Activated T-cell treated with anti-CD3 and anti-CD28 coated beads, Interleukin-2, amount 50 U/mL, for 24 hours (primary cell): ENCODE measurements at regions not wholly inside any gene's neighbourhood (a gene's known extent, or its start where the extent isn't known, plus 50 kb on each side); places are given as distances from the start of the nearest gene placed in this dataset.

Experiments
- DNase-seq: peaks from one replicate; pipeline ENCODE4 v3.0.0-alpha.2; 2020
- H3K27ac Mint-ChIP-seq: 2 replicates; pipeline ENCODE4 v1.8.0; 2020; ENCODE audit warnings: mild to moderate bottlenecking, mixed read lengths
- H3K27me3 Mint-ChIP-seq: 2 replicates; pipeline ENCODE4 v1.8.0; 2020; ENCODE audit warnings: mixed read lengths
- H3K36me3 Mint-ChIP-seq: 2 replicates; pipeline ENCODE4 v1.8.0; 2020; ENCODE audit warnings: low read depth, mixed read lengths
- H3K4me1 Mint-ChIP-seq: 2 replicates; pipeline ENCODE4 v1.8.0; 2020; ENCODE audit warnings: low read depth, mixed read lengths
- H3K4me3 Mint-ChIP-seq: 2 replicates; pipeline ENCODE4 v1.8.0; 2020; ENCODE audit warnings: mild to moderate bottlenecking, moderate library complexity, mixed read lengths
- H3K9me3 Mint-ChIP-seq: 2 replicates; pipeline ENCODE4 v1.8.0; 2020; ENCODE audit warnings: mixed read lengths

DNA sequence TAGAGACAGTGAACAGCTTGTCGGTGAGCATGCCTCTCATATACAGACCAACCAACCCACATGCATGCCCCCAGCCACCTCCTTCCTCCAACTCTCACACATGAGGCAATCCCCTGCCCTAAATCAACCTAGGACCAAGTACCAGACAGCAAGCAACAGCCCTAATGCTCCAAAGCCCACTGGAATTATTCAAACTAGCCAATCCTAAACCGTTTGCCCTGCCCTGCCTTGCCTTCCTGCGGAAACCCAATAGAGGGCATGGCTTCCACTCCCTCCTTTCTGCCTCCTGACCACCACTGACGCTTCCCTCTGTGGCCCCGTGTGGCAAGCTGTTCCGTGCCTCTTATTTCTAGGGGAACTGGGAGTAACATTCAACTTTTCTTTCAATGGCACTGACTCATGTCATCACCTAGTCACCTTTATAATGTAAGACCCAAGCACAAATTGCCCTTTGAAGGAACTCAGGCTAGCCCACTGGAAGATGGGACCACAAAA is 129.3 kb upstream of the GJB5 start:
- H3K27me3 Mint-ChIP-seq, result peaks cover 26% of the 10 kb centered on the region
- no peak for DNase-seq
- no peaks in the 10 kb centered on the region for H3K36me3 Mint-ChIP-seq
- no peaks in the 10 kb centered on the region for H3K4me1 Mint-ChIP-seq
- no peak overlapping the region for H3K27ac Mint-ChIP-seq
- H3K4me3 Mint-ChIP-seq, result no peak overlapping the region
- no peaks in the 10 kb centered on the region for H3K9me3 Mint-ChIP-seq

DNA sequence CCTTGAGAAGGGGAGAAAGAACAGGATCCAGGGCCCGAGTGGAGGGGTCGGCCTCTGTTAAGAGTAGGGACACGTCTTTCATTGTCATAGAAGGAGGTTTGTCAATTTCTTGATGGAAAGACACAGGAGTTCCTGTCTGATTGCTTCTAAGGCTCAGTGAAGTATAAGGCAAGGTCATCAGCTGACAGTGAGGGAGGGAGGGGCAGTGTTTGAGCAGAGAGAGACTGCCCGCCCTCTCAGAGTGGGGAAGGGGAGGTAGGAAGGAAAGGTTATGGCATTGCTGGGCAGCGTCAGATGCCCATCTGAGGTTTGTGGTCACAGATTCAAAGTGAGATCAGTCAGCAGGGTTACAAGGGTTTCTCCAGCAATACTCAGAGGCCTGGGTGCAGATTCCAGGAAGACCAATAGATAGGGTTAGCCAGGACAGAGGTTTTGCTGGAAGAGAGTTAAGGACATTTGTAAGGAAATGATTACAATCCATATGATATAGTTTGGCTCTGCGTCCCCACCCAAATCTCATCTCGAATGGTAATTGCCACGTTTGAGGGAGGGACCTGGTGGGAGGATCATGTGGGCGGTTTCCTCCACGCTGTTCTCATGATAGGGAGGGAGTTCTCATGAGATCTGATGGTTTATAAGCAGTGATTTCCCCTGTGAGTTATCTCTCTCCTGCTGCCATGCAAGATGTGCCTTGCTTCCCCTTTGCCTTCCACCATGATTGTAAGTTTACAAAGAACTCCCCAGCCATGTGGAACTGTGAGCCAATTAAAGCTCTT is 127.2 kb upstream of the GJB5 start:
- no peak overlapping the region for H3K27ac Mint-ChIP-seq
- no peak for DNase-seq

DNA sequence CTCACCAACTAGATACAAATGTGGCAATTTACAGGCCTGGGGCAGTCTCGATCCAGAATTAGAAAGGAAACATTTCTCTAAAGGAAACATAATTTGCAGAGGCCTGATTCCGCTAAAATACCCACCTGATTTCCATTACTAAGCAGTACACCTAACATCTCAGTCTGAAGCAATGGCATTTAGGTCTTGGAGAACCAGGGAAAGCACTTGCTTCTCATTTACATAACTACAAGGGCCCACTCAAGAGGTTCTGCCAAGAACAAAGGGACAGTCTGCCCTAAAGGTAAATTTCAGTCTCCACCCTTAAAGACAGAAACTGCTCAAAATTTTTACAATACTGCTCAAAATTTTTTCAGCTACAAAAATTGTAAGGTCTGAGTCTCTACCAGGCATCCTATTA is 123.7 kb upstream of the GJB5 start:
- no peak for DNase-seq
- Mint-ChIP-seq H3K36me3 (no peaks in the 10 kb centered on the region), H3K9me3 (no peaks in the 10 kb centered on the region), H3K27me3 (peaks cover 2% of the 10 kb centered on the region), H3K4me3 (no peak overlapping the region), H3K4me1 (no peaks in the 10 kb centered on the region), H3K27ac (no peak overlapping the region)

More for the DNA sequence above, 127.2 kb upstream of the GJB5 start:
- H3K9me3 Mint-ChIP-seq, result no peaks in the 10 kb centered on the region
- peaks cover 21% of the 10 kb centered on the region for H3K27me3 Mint-ChIP-seq
- no peaks in the 10 kb centered on the region for H3K4me1 Mint-ChIP-seq
- no peak overlapping the region for H3K4me3 Mint-ChIP-seq
- H3K36me3 Mint-ChIP-seq, result no peaks in the 10 kb centered on the region

DNA sequence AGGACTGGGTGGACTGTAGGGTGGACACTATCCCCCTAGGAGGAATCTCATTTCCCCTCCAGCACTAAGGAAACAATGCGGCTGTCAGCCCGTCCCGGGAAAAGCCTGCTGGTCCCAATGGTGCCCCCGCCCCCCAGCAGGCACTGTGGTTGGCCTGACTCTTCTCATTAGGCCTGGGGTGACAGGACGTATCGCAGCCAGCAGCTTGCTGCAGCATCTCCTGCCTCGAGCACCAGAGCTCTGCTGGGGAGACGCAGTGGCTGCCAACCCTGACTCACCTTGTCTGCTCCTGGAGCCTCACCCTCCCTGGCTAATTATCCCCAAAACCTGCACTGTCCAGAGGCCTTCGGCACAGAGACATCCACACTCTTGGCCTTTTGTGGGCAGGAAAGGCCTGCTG is 115.1 kb upstream of the GJB5 start:
- Mint-ChIP-seq H3K27ac (no peak overlapping the region), H3K9me3 (no peaks in the 10 kb centered on the region), H3K36me3 (no peaks in the 10 kb centered on the region), H3K4me1 (no peaks in the 10 kb centered on the region), H3K27me3 (peaks cover 31% of the 10 kb centered on the region), H3K4me3 (no peak overlapping the region)
- DNase-seq, result no peak

DNA sequence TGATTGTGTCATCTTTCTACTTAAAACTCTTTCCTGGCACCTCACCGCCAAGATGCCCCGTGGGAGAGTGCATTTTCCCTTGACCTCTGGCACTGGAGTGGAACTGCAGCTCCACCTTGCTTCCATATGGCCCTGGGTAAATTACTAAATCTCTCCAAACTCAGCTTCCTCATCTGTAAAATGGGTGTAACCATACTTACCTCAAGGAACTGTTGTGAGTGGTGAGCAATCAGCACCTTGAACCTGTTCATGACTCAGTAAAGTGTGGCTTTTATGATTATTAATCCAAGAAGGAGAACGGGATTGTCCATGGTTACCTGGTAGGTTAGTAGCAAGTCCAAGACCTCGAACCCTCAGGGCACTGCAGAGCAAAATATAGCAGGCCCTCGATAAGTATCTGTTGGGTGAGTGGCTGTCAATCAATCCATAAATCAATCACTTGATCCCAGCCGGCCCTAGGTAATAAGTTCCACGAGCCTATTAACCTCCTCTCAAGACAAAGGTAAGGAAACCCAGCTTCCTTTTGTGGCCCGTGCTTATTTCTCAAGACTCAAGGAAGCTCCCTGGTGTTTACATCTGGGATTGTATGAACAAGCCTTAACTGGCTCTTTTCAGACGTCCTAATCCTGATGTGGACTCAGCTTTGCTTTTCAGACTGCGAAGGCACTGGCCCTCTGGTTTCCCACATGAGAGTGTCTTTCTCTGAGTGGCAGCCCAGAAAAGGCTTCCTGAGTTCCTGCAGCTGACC is 114.0 kb upstream of the GJB5 start:
- Mint-ChIP-seq H3K9me3 (no peaks in the 10 kb centered on the region), H3K4me3 (no peak overlapping the region), H3K4me1 (no peaks in the 10 kb centered on the region), H3K27me3 (peaks cover 43% of the 10 kb centered on the region), H3K36me3 (no peaks in the 10 kb centered on the region), H3K27ac (no peak overlapping the region)
- DNase-seq, result no peak

DNA sequence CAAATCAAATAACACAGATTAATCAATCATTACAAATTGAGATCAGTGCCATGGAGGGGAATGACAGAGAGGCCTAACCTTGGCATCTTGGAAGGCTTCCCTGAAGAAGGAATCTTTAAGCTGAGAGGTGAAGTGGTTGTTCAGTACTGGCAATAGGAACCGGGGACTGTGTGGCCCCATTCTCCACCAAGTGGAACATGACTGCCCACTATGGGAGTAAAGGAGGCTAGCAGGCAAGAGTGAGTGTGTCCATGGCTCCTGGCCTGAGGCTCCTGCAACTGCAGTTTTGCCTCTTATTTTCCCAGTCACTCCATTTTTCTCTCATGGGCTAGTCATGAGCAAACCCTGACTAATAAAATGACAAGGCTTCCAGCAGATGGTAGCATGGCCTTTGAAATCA is 112.2 kb upstream of the GJB5 start:
- H3K9me3 Mint-ChIP-seq, result no peaks in the 10 kb centered on the region

DNA sequence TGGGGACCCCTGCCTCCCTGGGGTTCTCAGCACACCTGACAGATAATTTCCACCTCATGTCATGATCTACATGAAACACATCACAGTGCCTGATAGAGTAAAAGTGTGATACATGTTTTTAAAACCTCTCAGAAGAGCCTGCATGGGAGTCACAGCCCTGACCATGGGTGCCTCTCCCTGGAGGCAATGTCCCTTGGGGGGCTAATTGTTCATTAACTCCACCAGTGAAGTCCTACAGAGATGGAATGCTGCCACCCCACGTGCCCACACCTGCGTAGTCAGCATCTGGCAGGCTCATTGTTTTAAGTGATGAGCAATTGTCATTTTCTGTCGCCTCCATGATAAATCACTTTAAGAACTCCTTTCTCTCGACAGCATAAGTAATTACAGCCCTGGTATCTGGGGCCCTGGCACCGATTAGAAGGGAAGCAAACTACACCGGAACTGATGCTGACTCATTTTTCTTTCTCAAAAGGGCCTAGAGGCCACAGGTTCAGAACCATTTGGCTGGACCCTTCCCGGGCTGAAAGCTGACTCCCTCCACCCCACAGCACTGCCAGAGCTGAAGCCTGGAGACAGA is 109.6 kb upstream of the GJB5 start:
- H3K4me1 Mint-ChIP-seq, result no peaks in the 10 kb centered on the region
- H3K9me3 Mint-ChIP-seq, result no peaks in the 10 kb centered on the region
- H3K4me3 Mint-ChIP-seq, result no peak overlapping the region
- H3K36me3 Mint-ChIP-seq, result no peaks in the 10 kb centered on the region
- peaks cover 46% of the 10 kb centered on the region for H3K27me3 Mint-ChIP-seq
- no peak for DNase-seq
- no peak overlapping the region for H3K27ac Mint-ChIP-seq

More for the DNA sequence above, 112.2 kb upstream of the GJB5 start:
- Mint-ChIP-seq H3K4me1 (no peaks in the 10 kb centered on the region), H3K4me3 (no peak overlapping the region), H3K36me3 (no peaks in the 10 kb centered on the region), H3K27ac (no peak overlapping the region), H3K27me3 (peaks cover 45% of the 10 kb centered on the region)
- DNase-seq, result no peak

DNA sequence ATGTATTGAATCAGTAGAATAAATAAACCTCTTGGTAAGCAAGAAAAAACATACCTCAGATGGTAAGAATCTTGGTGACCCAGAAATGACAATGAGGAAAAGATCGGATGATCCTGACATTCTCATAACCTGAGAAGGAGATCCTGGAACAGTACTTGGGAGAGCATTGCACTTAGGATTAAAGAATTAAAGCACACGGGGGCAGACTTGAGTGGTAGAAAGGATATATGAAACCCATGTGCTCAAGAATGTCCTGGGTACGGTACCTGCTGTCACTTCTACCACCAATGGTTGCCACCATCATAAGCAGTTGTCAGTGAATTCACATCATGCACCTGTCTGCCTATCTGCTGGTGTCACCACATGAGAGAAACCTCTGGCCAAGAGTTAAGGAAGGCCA is 108.9 kb upstream of the GJB5 start:
- DNase-seq, result no peak
- H3K27me3 Mint-ChIP-seq, result peaks cover 46% of the 10 kb centered on the region
- no peak overlapping the region for H3K27ac Mint-ChIP-seq
- no peak overlapping the region for H3K4me3 Mint-ChIP-seq
- no peaks in the 10 kb centered on the region for H3K9me3 Mint-ChIP-seq
- no peaks in the 10 kb centered on the region for H3K4me1 Mint-ChIP-seq
- H3K36me3 Mint-ChIP-seq, result no peaks in the 10 kb centered on the region

DNA sequence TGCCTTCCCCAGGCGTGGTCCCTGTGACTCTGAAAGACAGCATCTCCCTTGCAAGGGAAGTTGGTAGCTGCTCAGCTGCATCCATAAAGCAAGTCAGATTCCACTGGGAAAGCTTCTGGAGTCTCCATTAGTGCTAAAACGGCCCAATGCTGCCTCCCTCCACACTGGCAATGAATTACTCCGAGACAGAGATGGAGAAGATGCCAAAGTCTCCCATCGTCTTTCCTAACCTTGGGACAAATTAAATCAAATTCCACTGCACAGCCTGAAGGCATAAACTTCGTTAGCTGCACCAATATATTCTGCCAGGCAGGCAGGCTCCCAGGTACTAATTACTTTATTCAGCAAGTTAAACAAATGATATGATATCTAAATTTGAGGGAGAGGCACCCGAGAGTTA is 106.3 kb upstream of the GJB5 start:
- Mint-ChIP-seq H3K27ac (no peak overlapping the region), H3K4me1 (no peaks in the 10 kb centered on the region), H3K4me3 (no peak overlapping the region), H3K36me3 (no peaks in the 10 kb centered on the region), H3K27me3 (peaks cover 51% of the 10 kb centered on the region), H3K9me3 (no peaks in the 10 kb centered on the region)
- no peak for DNase-seq

DNA sequence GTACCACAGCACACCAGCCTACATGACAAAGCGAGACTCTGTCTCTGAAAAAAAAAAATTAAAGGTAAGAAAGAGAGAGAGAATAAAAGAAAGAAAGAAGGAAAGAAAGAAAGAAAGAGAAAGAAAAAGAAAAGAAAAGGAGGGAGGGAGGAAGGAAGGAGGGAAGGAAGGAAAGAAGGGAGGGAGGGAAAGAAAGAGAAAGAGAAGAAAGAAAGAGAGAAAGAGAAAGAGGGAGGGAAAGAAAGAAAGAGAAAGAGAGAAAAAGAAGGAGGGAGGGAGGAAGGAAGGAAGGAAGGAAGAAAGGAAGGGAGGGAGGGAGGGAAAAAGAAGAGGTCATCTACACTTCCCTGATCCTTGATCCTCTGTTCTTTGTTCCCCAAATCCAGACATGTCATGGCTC is 104.8 kb upstream of the GJB5 start:
- Mint-ChIP-seq H3K36me3 (no peaks in the 10 kb centered on the region), H3K4me1 (no peaks in the 10 kb centered on the region), H3K27ac (no peak overlapping the region), H3K4me3 (no peak overlapping the region), H3K27me3 (peaks cover 44% of the 10 kb centered on the region), H3K9me3 (no peaks in the 10 kb centered on the region)
- DNase-seq, result no peak

DNA sequence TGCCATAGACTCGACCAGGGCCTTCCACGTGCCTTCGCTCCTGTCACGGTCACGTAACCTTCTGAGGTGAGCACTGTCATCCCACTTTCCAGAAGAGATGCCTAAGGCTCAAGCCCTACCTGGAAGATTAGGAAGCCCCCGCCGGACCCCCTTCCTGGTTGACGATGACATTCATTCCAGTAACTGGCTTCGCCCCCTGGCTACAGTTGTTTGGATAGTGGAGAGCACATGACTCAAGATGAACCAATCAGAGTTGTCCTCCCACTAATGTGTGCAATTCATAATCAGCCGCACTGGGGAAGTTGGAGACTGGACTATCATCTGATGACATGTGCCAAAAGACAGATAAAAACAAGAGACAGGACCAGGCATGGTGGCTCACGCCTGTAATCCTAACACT is 104.0 kb upstream of the GJB5 start:
- peaks cover 39% of the 10 kb centered on the region for H3K27me3 Mint-ChIP-seq
- H3K36me3 Mint-ChIP-seq, result no peaks in the 10 kb centered on the region
- H3K27ac Mint-ChIP-seq, result no peak overlapping the region
- DNase-seq, result no peak
- no peaks in the 10 kb centered on the region for H3K9me3 Mint-ChIP-seq
- no peaks in the 10 kb centered on the region for H3K4me1 Mint-ChIP-seq
- no peak overlapping the region for H3K4me3 Mint-ChIP-seq

DNA sequence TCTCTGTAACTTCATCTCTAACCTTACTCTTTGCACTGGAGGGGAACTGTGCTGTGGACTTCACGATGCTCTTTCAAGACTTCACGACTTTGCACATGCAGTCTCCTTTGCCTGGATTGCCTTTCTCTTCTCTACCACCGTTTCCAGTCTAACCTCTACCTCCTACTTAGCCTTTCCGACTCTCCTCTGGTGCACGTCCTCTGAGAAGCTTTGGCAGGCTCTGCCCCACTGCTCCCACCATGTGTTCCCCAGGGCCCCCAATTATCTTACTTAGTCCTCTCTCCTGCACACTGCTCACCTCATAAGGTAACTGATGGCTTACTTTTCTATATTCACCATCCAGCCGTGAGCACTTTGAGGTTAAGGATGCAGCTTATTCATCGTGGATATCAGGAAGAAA is 101.7 kb upstream of the GJB5 start:
- Mint-ChIP-seq H3K27me3 (peaks cover 27% of the 10 kb centered on the region), H3K4me1 (no peaks in the 10 kb centered on the region)

DNA sequence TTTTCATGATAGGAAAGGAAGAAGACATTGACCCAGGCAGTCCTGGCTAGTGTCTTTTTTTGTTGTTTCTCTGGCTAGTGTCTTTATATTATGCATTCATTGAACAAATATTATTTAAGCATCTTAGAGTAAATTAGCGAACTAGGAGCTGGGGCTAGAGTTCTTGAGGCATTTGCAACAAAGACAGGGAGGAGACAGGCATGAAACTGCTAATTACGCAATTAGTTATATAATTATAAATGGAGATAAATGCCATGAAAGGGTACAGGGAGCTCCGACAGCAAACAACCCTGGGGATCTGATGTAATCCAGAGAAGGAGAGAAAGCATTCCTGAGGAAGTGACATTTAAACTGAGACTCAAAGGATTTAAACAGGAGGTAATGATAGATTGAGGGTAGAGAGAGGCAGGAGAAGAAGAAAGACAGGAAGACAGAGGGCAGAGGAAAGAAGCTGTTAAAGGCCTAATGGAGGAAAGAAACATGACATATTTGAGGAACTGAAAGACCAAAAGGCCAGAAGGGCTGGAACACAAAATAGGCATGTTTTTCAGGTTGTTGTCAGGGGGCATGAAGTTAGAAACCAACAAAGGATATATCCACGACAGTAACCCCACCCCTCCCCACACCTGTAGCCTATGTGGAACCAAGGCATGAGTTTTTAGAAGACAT is 99.5 kb upstream of the GJB5 start:
- Mint-ChIP-seq H3K27me3 (peaks cover 19% of the 10 kb centered on the region), H3K4me1 (no peaks in the 10 kb centered on the region), H3K4me3 (no peak overlapping the region), H3K36me3 (no peaks in the 10 kb centered on the region), H3K9me3 (no peaks in the 10 kb centered on the region), H3K27ac (no peak overlapping the region)
- DNase-seq, result no peak

More for the DNA sequence above, 101.7 kb upstream of the GJB5 start:
- Mint-ChIP-seq H3K27ac (no peak overlapping the region), H3K4me3 (no peak overlapping the region), H3K9me3 (no peaks in the 10 kb centered on the region), H3K36me3 (no peaks in the 10 kb centered on the region)
- no peak for DNase-seq

DNA sequence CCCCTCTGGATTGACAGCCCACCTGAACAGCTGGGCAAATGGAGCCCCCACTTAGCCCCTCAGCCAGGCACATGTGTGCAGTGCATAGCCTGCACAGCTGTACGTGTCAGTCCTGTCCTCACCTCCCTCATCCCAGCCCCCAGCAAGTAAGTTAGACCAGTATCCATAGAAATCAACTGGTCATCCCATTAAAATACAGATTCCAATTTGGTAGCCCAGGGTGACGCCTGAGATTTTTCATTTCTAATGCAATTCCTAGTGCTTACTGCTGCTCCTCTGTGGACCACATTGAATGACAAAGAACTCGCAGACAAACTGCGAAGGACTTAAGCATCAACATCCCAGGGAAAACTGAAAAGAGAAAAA is 99.0 kb upstream of the GJB5 start:
- Mint-ChIP-seq H3K4me1 (no peaks in the 10 kb centered on the region), H3K36me3 (no peaks in the 10 kb centered on the region), H3K27ac (no peak overlapping the region), H3K9me3 (no peaks in the 10 kb centered on the region), H3K27me3 (peaks cover 21% of the 10 kb centered on the region), H3K4me3 (no peak overlapping the region)
- DNase-seq, result no peak
